CD4-positive, alpha-beta T cell (primary cell): ENCODE measurements at regions not wholly inside any gene's neighbourhood (a gene's known extent, or its start where the extent isn't known, plus 50 kb on each side); places are given as distances from the start of the nearest gene placed in this dataset.

Experiments
- ATAC-seq: fragments of 200-7000 bp; cut with Tn5 transposase; one replicate; pipeline ENCODE4 v1.10.0; 2022; ENCODE audit warnings: mild to moderate bottlenecking; ENCODE audit not compliant: poor library complexity
- CTCF ChIA-PET: fragments of 350-600 bp; sonication (Branson Sonifier 250); formaldehyde crosslinking; loops from one replicate; lab custom pipeline; 2021; ENCODE audit warnings: antibody characterized with exemption, inconsistent platforms; lab: Charles Lee
- POLR2A ChIA-PET: fragments of 350-600 bp; sonication (Branson Sonifier 250); formaldehyde crosslinking; loops from one replicate; lab custom pipeline; 2021; ENCODE audit warnings: antibody characterized with exemption, inconsistent platforms; lab: Charles Lee
- DNase-seq, 14 experiments: peaks; one replicate each; pipeline ENCODE4 v3.0.0-alpha.2; 2013 to 2020; ENCODE audit warnings: mixed read lengths in 2 of 14
- H3K27ac ChIP-seq, 2 donors: one replicate each; pipeline versions ENCODE4 v1.5.1 to v1.7.0; 2013; ENCODE audit warnings: low read length in 2 of 2, low read depth in 1 of 2, mild to moderate bottlenecking in 1 of 2
- H3K27me3 ChIP-seq, 2 experiments: 1 replicate in 1 of 2; 2 replicates in 1 of 2; pipeline versions ENCODE4 v1.6.1 to v1.7.0; 2013; ENCODE audit warnings: low read length in 2 of 2, control low read depth in 1 of 2, mild to moderate bottlenecking in 1 of 2, moderate library complexity in 1 of 2; ENCODE audit not compliant: insufficient read depth in 2 of 2, control insufficient read depth in 1 of 2
- H3K36me3 ChIP-seq: one replicate; pipeline ENCODE4 v1.6.1; 2013; ENCODE audit warnings: low read length, control low read depth; ENCODE audit not compliant: insufficient read depth
- H3K4me1 ChIP-seq: one replicate; pipeline ENCODE4 v1.6.1; 2013; ENCODE audit warnings: low read length, control low read depth; ENCODE audit not compliant: insufficient read depth
- H3K4me3 ChIP-seq: one replicate; pipeline ENCODE4 v1.5.1; 2013; ENCODE audit warnings: mild to moderate bottlenecking, low read length, moderate library complexity
- H3K9me3 ChIP-seq, 2 experiments: 1 replicate in 1 of 2; 2 replicates in 1 of 2; pipeline versions ENCODE4 v1.6.1 to v1.7.0; 2013; ENCODE audit warnings: low read length in 2 of 2, mild to moderate bottlenecking in 2 of 2, control low read depth in 1 of 2, moderate library complexity in 1 of 2; ENCODE audit not compliant: control insufficient read depth in 1 of 2, insufficient read depth in 1 of 2
- H3K27ac Mint-ChIP-seq: one replicate; pipeline ENCODE4 v1.8.0; 2020; ENCODE audit warnings: mixed read lengths
- H3K27me3 Mint-ChIP-seq: one replicate; pipeline ENCODE4 v1.8.0; 2021; ENCODE audit warnings: mixed read lengths
- H3K36me3 Mint-ChIP-seq: one replicate; pipeline ENCODE4 v1.8.0; 2021; ENCODE audit warnings: low read depth, mixed read lengths
- H3K4me1 Mint-ChIP-seq: one replicate; pipeline ENCODE4 v1.8.0; 2021; ENCODE audit warnings: low read depth, mixed read lengths
- H3K4me3 Mint-ChIP-seq: one replicate; pipeline ENCODE4 v1.8.0; 2020; ENCODE audit warnings: mild to moderate bottlenecking, mixed read lengths
- H3K9me3 Mint-ChIP-seq: one replicate; pipeline ENCODE4 v1.8.0; 2020; ENCODE audit warnings: mixed read lengths
- intact Hi-C, 2 experiments: fragments of 100-400 bp; cut with DNase I in 1 of 2; cut with micrococcal nuclease in 1 of 2; formaldehyde crosslinking; loops; one replicate each; pipeline versions ENCODE4 v1.15.1 to v1.9.0; 2023 to 2025; cut with DNase I, micrococcal nuclease
- TF ChIP-seq, protein P1 (sequence below): fragments of 200-600 bp; IDR thresholded peaks from one replicate; pipeline ENCODE4 v1.8.0; 2022; ENCODE audit warnings: antibody characterized with exemption, mild to moderate bottlenecking

DNA sequence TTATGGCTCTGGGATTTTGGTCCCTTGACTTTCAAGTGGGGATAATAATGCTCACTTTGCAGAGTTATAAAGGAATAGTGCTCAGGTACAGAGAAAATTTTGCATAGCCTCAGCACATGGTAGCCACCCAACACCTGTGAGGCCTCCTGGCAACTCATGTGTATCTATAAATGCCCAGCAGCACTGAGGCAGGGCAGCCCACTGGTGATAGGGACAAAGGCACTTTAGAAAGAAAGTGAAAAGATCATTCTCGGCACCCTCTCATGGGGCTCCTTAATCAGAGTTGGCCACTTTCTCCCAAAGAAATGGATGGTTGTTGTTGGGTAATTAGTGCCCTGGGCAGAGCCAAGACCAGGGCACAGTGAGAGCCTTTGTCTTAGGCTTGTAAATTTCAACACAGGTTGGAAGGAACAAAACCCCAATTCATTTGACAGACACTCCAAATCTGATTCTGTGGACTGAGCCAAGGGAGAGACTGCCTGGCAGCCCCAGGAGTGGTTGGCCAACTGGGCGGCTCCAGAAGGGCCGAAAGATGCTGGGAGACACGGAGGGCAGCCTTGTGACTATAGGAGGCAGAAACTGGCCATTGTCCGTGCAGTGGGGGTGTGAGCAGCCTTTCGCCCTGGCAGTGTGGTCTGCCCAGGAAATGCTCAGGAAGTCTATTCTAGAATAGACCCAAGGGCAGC lies 213.2 kb upstream of the RGMA start:
- ChIA-PET CTCF (no interaction called here), POLR2A (no interaction called here)
- intact Hi-C loops = no loop called here
- DNase-seq (no peak), ATAC-seq (no peak)
- Mint-ChIP-seq H3K27ac (no peak overlapping the region), H3K4me1 (no peaks in the 10 kb centered on the region), H3K27me3 (no peaks in the 10 kb centered on the region), H3K36me3 (no peaks in the 10 kb centered on the region), H3K9me3 (no peaks in the 10 kb centered on the region), H3K4me3 (no peak overlapping the region)
- H3K27ac ChIP-seq = no peak overlapping the region
- H3K4me1 ChIP-seq = no peaks in the 10 kb centered on the region
- no peaks in the 10 kb centered on the region for H3K9me3 ChIP-seq
- H3K27me3 ChIP-seq = no peaks in the 10 kb centered on the region
- H3K36me3 ChIP-seq = no peaks in the 10 kb centered on the region
- no peak overlapping the region for H3K4me3 ChIP-seq
- TF ChIP-seq, protein P1, sequence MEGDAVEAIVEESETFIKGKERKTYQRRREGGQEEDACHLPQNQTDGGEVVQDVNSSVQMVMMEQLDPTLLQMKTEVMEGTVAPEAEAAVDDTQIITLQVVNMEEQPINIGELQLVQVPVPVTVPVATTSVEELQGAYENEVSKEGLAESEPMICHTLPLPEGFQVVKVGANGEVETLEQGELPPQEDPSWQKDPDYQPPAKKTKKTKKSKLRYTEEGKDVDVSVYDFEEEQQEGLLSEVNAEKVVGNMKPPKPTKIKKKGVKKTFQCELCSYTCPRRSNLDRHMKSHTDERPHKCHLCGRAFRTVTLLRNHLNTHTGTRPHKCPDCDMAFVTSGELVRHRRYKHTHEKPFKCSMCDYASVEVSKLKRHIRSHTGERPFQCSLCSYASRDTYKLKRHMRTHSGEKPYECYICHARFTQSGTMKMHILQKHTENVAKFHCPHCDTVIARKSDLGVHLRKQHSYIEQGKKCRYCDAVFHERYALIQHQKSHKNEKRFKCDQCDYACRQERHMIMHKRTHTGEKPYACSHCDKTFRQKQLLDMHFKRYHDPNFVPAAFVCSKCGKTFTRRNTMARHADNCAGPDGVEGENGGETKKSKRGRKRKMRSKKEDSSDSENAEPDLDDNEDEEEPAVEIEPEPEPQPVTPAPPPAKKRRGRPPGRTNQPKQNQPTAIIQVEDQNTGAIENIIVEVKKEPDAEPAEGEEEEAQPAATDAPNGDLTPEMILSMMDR = no peak

DNA sequence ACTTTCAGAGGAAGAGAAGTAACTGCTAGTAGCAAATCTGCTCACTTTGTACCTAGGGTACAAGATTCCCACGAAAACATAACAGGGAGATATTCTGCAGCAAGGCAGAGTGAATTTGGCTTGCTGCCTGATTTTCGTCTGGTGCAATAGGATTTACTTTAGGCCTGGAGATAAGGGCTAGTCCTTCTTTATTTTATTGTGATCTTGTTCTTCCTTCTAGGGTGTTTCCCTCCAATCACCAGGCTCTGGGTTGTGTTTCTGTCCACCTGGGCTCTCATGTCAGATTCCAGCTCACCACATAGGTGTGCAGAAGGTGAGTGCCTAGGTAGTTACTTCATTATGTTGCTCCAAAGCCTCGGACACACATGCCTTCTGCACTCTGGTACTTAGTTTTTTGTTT lies 211.8 kb upstream of the RGMA start:
- no peaks in the 10 kb centered on the region for H3K9me3 ChIP-seq
- no peaks in the 10 kb centered on the region for H3K36me3 Mint-ChIP-seq
- no peaks in the 10 kb centered on the region for H3K27me3 ChIP-seq
- ATAC-seq (no peak), DNase-seq (no peak)
- H3K4me1 Mint-ChIP-seq = no peaks in the 10 kb centered on the region
- no peak overlapping the region for H3K27ac ChIP-seq
- ChIA-PET CTCF (no interaction called here), POLR2A (no interaction called here)
- H3K27me3 Mint-ChIP-seq = no peaks in the 10 kb centered on the region
- no peak overlapping the region for H3K4me3 Mint-ChIP-seq
- H3K4me3 ChIP-seq = no peak overlapping the region
- H3K36me3 ChIP-seq = no peaks in the 10 kb centered on the region
- H3K27ac Mint-ChIP-seq = no peak overlapping the region
- TF ChIP-seq, protein P1 = no peak
- intact Hi-C loops = no loop called here
- H3K4me1 ChIP-seq = no peaks in the 10 kb centered on the region
- no peaks in the 10 kb centered on the region for H3K9me3 Mint-ChIP-seq

DNA sequence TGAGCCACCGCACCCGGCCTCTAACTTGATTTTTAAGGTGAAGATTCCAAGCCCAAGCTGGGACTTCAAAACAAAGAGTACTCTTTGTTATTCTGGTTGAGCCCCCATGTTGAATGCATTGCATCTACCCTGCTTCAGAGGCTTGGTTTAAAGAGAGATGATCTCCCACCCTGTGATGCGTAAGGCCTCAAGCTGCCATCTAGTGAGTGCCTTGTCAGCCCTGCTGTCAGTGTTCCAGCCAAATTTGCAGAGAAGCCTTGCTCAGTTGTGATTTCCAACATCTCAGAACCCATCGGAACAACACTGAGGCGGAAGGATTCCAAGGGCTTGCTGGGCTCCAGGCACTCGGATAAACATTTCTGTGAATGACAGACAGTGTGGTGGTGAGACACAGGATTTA lies 210.7 kb upstream of the RGMA start:
- DNase-seq (no peak), ATAC-seq (no peak)
- no peaks in the 10 kb centered on the region for H3K9me3 Mint-ChIP-seq
- intact Hi-C loops = no loop called here
- H3K4me3 Mint-ChIP-seq = no peak overlapping the region
- H3K36me3 Mint-ChIP-seq = no peaks in the 10 kb centered on the region
- H3K9me3 ChIP-seq = no peaks in the 10 kb centered on the region
- no peak overlapping the region for H3K4me3 ChIP-seq
- no peaks in the 10 kb centered on the region for H3K4me1 Mint-ChIP-seq
- no peak overlapping the region for H3K27ac Mint-ChIP-seq
- no peaks in the 10 kb centered on the region for H3K36me3 ChIP-seq
- H3K27me3 Mint-ChIP-seq = no peaks in the 10 kb centered on the region
- CTCF ChIA-PET = no interaction called here
- H3K27ac ChIP-seq = no peak overlapping the region
- H3K27me3 ChIP-seq = no peaks in the 10 kb centered on the region
- no peaks in the 10 kb centered on the region for H3K4me1 ChIP-seq
- POLR2A ChIA-PET = no interaction called here
- TF ChIP-seq, protein P1 = no peak
